SU-DHL-6 (cell line): ENCODE measurements at regions not wholly inside any gene's neighbourhood (a gene's known extent, or its start where the extent isn't known, plus 50 kb on each side); places are given as distances from the start of the nearest gene placed in this dataset.

Experiments
- H2AFZ ChIP-seq: fragments of 200-600 bp; sonication (generic); 2 replicates; pipeline ENCODE4 v1.6.1; 2014; ENCODE audit warnings: low read depth, mild to moderate bottlenecking, moderate library complexity, mixed read lengths, antibody characterized with exemption, low read length; ENCODE audit not compliant: severe bottlenecking
- H3F3A ChIP-seq: fragments of 200-600 bp; shearing (Covaris generic); 2 replicates; pipeline ENCODE4 v1.6.0; 2016; ENCODE audit warnings: antibody characterized with exemption, mild to moderate bottlenecking; ENCODE audit not compliant: insufficient read depth
- H3K27ac ChIP-seq: fragments of 200-600 bp; sonication (generic); 2 replicates; pipeline ENCODE4 v1.5.1; 2016; ENCODE audit warnings: low read depth, mild to moderate bottlenecking, low read length, moderate library complexity, mixed read lengths
- H3K27me3 ChIP-seq: fragments of 200-600 bp; sonication (generic), shearing (Covaris generic); 2 replicates; pipeline ENCODE4 v1.6.0; 2014; ENCODE audit warnings: mild to moderate bottlenecking, low read length
- H3K36me3 ChIP-seq: fragments of 200-600 bp; sonication (generic); 2 replicates; pipeline ENCODE4 v1.6.1; 2014; ENCODE audit warnings: mild to moderate bottlenecking, low read length, mixed read lengths
- H3K4me2 ChIP-seq: fragments of 300-600, 200-600 bp; shearing (Covaris generic), sonication (generic); 2 replicates; pipeline ENCODE4 v1.6.0; 2014; ENCODE audit warnings: low read length, low read depth, mild to moderate bottlenecking; ENCODE audit not compliant: poor library complexity, severe bottlenecking
- H3K4me3 ChIP-seq: fragments of 200-600 bp; sonication (generic); 2 replicates; pipeline ENCODE4 v1.5.1; 2014; ENCODE audit warnings: antibody characterized with exemption, low read length, mild to moderate bottlenecking, mixed read lengths; ENCODE audit not compliant: insufficient read depth, poor library complexity, severe bottlenecking
- H3K79me2 ChIP-seq: fragments of 200-600 bp; sonication (generic); 2 replicates; pipeline ENCODE4 v1.6.1; 2014; ENCODE audit warnings: mild to moderate bottlenecking, low read length, moderate library complexity; ENCODE audit not compliant: insufficient read depth
- H3K9ac ChIP-seq: fragments of 200-600 bp; sonication (generic); 2 replicates; pipeline ENCODE4 v1.7.0; 2014; ENCODE audit warnings: mild to moderate bottlenecking, low read length
- H3K9me2 ChIP-seq: fragments of 200-600 bp; sonication (generic); replicated peaks from 2 replicates; pipeline ENCODE4 v1.6.1; 2014; ENCODE audit warnings: low read length; ENCODE audit not compliant: insufficient read depth
- H3K9me3 ChIP-seq: fragments of 200-600 bp; sonication (generic); 2 replicates; pipeline ENCODE4 v1.6.1; 2014; ENCODE audit warnings: low read length, mixed read lengths; ENCODE audit not compliant: insufficient read depth
- H4K20me1 ChIP-seq: fragments of 200-600 bp; sonication (generic); 2 replicates; pipeline ENCODE4 v1.6.1; 2014; ENCODE audit warnings: low read depth, mild to moderate bottlenecking, antibody characterized with exemption, low read length, moderate library complexity, mixed read lengths
- CTCF ChIP-seq: fragments of 200-600 bp; sonication (generic); IDR thresholded peaks from one replicate; pipeline ENCODE4 v1.5.1; 2017; ENCODE audit warnings: antibody characterized with exemption, mild to moderate bottlenecking, low read length, moderate library complexity; ENCODE audit not compliant: insufficient read depth, poor library complexity, severe bottlenecking
- EZH2phosphoT487 ChIP-seq: fragments of 200-600 bp; sonication (generic), shearing (Covaris generic); conservative IDR thresholded peaks from 2 replicates; pipeline ENCODE4 v1.6.1; 2018; ENCODE audit warnings: mild to moderate bottlenecking, antibody characterized with exemption, low read length, moderate library complexity, mixed read lengths

GRCh38 chr13:73985783-73986182 lies 148.4 kb downstream of the KLF12 start:
- Histone ChIP-seq H3K9me3 (no peaks in the 10 kb centered on the region), H3K9ac (no peak overlapping the region), H3K4me3 (no peak overlapping the region), H3K27ac (peak overlapping the region; percentile 21; the same call in 1 of the 2 replicates), H3K27me3 (no peaks in the 10 kb centered on the region), H4K20me1 (no peaks in the 10 kb centered on the region), H3K79me2 (peaks cover 11% of the 10 kb centered on the region; the same call in 1 of the 2 replicates), H3K4me2 (no peak overlapping the region), H3F3A (peaks cover 40% of the 10 kb centered on the region), H3K9me2 (no peaks in the 10 kb centered on the region), H2AFZ (no peak overlapping the region), H3K36me3 (no peaks in the 10 kb centered on the region)
- TF ChIP-seq CTCF, result no peak

DNA sequence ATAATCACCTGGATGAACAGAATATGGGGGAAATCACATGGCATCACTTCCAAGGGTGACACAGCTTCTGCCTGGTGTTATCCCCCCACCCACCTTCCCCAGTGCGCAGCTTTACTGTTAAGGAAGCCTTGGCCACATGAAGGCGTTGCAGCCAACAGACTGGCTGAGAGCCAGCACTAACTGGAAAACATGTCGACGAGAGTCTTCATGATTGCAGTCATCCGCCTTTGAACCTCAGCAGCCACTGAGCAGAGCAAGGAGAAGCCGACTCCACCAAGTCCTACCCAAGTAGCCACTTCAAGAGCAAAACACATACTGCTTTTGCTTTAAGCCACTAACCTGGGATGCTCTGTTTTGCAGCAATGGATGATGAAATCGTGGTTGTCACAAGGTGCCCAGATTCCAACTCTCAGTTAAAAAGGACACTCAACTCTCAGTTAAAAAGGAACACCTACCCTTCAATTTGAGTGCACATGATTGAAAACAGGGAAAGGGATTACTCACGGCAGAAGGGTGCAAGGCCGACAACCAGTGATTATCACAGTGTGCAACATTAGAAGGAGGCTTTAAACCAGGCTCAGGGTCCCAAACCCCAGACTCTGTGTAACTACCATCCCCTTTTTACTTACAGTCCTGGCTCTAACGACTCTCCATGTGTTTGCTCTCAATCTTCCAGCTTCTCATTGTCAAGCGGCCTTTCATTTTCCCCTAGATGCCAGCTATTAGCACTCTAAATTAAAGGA lies 149.1 kb downstream of the KLF12 start:
- Histone ChIP-seq H3K36me3 (no peaks in the 10 kb centered on the region), H3K27ac (0 out of 2 replicates have a peak overlapping the region, but pooled peaks have one; percentile 21), H2AFZ (no peak overlapping the region), H4K20me1 (no peaks in the 10 kb centered on the region), H3K9me3 (no peaks in the 10 kb centered on the region), H3K4me3 (no peak overlapping the region), H3K4me2 (no peak overlapping the region), H3K9me2 (no peaks in the 10 kb centered on the region), H3K79me2 (peaks cover 11% of the 10 kb centered on the region; the same call in 1 of the 2 replicates), H3K27me3 (no peaks in the 10 kb centered on the region), H3F3A (peaks cover 39% of the 10 kb centered on the region), H3K9ac (no peak overlapping the region)
- TF ChIP-seq EZH2phosphoT487 (no peak), CTCF (no peak)

GRCh38 chr13:73984201-73984600 lies 150.0 kb downstream of the KLF12 start:
- Histone ChIP-seq H3K4me2 (no peak overlapping the region), H3K4me3 (no peak overlapping the region), H3K79me2 (peaks cover 6% of the 10 kb centered on the region; the same call in 1 of the 2 replicates), H3F3A (peaks cover 39% of the 10 kb centered on the region), H4K20me1 (no peaks in the 10 kb centered on the region), H2AFZ (no peak overlapping the region), H3K27me3 (no peaks in the 10 kb centered on the region), H3K9me3 (no peaks in the 10 kb centered on the region), H3K36me3 (no peaks in the 10 kb centered on the region), H3K9me2 (no peaks in the 10 kb centered on the region), H3K9ac (no peak overlapping the region), H3K27ac (no peak overlapping the region)
- TF ChIP-seq CTCF (no peak), EZH2phosphoT487 (no peak)
